HG02588 (cell line): ENCODE measurements at regions not wholly inside any gene's neighbourhood (a gene's known extent, or its start where the extent isn't known, plus 50 kb on each side); places are given as distances from the start of the nearest gene placed in this dataset.
A peak's percentile ranks its signal among the peaks of the same experiment; 100 is the strongest.
"Not testable (repeated sequence)": the region's sequence is repeated elsewhere in the genome, so short reads cannot be mapped to it uniquely, and the experiment has no call there.

ENCODE experiments used
- ATAC-seq: cut with Tn5 transposase; IDR thresholded peaks from one replicate; pipeline ENCODE4 v1.9.1; 2021; ENCODE audit warnings: mild to moderate bottlenecking, moderate library complexity; ENCODE audit not compliant: unreplicated experiment

DNA sequence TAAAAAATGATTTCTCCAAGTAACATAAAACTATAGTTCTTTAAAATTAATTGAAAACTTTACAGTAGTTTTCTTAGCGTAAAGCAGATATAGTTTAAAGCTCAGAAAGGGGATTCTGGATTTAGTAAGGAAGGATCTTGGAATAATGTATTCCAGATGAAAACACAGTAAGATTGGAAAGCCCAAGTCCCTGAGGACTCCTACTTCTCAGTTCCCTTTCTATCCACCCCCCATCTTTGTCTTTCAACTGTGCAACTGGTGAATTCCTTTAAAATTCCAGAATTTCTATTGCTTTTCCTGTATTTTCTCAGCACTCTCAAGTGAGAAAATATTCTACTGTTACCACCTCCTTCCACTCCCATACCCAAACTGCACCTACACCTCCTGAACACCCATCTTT lies 184.5 kb upstream of the FBN2 start:
- ATAC-seq, result no peak

DNA sequence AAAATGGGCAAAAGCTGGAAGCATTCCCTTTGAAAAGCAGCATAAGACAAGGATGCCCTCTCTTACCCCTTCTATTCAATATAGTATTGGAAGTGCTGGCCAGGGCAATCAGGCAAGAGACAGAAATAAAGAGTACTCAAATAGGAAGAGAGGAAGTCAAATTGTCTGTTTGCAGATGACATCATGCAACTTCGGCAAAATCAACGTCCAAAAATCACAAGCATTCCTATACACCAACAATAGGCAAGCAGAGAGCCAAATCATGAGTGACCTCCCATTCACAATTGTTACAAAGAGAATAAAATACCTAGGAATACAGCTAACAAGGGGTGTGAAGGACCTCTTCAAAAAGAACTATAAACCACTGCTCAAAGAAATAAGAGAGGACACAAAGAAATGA lies 192.0 kb upstream of the FBN2 start:
- ATAC-seq, result not testable (repeated sequence)

- not testable (repeated sequence) for ATAC-seq
These were observed 197.6 kb upstream of the FBN2 start for GRCh38 chr5:128735656-128736055.

GRCh38 chr5:128736553-128736952 lies 198.5 kb upstream of the FBN2 start:
- no peak for ATAC-seq

DNA sequence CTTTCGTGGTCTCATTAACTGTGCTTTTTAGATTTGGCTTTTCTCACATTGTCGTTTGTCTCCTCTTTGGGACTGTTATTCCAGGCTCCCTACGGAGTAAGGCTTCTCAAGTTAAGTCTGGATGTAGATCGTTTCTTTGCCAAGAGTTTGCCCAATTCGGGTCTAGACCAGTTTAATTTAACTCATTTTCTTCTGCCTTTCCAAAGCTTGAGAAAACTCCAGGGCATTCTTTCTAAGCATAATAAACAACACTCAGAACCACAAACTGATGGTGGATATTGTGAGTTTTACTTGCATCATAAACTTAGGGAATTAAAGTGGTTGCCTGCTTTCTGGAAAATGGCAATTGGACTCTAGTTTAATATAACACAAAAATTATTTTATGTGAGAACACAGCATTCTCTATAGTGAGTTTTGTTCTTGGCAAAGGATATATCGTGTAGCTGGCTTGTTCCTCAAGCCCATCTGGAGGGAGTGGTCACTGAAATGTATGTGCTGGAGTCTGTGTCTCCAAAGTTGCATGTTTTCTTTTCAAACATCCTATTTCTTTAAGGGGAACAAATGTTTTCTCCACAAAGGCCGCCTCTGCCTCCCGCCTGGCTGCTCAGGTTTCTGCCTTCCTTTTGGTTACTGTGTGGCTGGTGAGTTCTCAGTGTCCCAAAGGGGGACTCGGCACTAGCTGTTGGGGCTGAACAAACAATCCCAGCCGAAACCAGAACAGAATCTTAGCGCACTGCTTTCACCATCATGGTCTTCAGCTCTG lies 211.3 kb upstream of the FBN2 start:
- no peak for ATAC-seq

- ATAC-seq, result no peak
These were observed 212.1 kb upstream of the FBN2 start for GRCh38 chr5:128750155-128750554.

DNA sequence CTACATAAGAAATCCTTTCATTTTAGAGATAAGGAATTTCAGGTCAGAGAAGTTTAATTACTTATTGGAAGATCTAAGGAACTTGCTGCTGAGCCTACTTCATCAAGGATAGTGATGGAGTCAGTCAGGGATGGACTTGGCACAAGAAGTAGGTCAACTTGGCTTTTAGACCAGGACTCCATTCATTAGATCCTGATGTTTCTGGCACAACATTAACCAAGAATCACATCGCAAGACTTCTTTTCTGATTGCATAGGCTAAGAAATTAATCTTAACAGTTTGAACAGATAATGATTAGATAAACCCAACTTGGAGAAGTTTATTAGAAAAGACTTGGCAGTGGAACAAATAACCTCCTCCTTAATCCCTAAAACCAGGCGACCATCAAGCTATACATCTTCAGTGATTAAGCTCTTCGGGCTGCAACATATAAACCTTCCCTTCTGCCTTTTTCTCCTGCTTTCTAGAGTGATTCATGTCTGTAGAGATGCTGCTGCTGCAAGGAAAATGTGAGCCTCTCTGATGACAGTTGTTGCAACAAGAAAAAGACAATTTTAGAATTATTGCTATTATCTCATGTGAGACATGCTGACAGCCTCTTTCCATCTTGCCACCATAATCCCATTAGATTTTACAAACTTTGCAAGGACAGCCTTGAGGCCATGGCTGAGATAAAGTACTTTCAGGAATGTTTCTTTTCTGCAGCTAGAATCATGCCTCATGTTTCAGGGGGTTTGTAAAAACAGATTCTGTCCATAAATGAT lies 207.9 kb upstream of the SLC27A6 start:
- ATAC-seq, result no peak

GRCh38 chr5:128762661-128763306 lies 202.5 kb upstream of the SLC27A6 start:
- no peak for ATAC-seq

DNA sequence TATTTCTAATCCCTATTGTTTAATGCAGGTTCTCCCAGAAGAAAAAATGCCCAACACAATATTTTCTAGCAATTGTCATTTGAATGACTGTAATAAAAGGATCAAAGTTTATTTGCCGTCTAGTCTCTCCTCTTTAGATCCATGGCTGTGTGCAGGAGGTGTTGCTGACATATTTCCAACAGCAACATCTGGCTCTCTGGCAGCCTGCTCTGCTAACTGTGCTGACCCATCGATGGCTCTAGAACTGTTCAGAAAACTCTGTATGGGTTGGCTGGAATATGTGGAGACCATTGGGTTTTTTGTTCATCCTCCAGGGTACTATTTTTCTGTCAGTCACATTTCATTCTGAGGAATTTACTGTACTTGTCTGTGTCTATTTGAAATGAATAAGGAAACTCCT lies 202.0 kb upstream of the SLC27A6 start:
- no peak for ATAC-seq

- no peak for ATAC-seq
These were observed 200.5 kb upstream of the SLC27A6 start for GRCh38 chr5:128764601-128765310.

- ATAC-seq, result no peak
These were observed 199.7 kb upstream of the SLC27A6 start for GRCh38 chr5:128765448-128766061.

DNA sequence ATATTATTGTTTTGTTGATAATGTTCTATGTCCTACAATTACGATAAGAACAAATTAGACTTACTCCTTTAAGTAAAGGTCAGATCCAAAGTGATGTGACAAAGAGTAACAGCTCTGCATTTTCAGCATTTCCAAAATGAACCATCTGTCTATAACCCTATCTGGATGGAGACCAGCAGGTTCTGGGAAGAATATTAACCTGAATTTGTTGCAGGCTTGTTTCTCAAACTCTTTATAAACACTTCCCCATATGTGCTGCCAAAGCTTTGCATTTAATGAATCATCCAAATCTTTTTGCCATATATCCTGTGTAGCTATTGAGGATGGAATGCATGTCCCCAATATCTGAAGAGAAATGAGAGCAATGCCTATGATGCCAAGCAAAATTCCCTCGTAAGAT lies 198.9 kb upstream of the SLC27A6 start:
- no peak for ATAC-seq

GRCh38 chr5:128770907-128771306 lies 194.4 kb upstream of the SLC27A6 start:
- no peak for ATAC-seq

DNA sequence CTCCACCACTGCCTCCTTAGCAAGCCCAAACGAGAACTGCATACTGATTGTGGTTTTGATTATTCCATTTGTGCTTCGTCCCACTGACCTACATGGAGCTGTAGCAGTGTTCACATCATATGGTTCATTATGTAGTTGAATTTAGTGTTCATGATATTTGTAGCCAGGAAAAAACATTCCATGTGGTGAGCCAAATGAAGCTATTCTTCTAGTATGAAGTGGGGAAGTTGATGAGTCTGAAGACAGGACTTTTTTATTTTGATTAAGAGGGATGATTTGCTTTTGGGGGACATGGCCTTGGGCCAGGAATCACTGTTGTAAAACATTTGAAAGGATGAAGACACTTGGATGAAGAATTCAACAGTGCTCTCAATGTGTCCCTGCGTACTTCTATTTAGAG lies 192.9 kb upstream of the SLC27A6 start:
- no peak for ATAC-seq

DNA sequence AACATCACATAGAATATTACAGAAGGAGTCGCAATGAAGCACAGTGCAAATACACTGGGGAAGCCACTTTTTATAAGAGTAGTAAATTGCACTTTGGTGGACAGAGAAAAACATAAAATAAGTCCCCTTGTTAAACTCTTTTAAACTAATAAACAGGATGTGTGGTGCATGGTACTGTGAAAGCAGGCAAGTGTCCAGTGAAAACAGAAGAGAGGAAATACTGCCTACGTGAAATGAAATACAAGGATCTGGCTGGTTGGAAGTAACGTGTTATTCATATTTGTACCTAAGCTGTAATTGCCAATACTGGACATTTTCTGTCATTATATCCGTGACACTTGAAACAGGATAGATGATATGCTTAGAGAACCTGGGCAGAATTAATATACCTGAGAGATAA lies 191.9 kb upstream of the SLC27A6 start:
- no peak for ATAC-seq

- ATAC-seq, result peak; percentile 55
These were observed 190.7 kb upstream of the SLC27A6 start for GRCh38 chr5:128774605-128775004.

DNA sequence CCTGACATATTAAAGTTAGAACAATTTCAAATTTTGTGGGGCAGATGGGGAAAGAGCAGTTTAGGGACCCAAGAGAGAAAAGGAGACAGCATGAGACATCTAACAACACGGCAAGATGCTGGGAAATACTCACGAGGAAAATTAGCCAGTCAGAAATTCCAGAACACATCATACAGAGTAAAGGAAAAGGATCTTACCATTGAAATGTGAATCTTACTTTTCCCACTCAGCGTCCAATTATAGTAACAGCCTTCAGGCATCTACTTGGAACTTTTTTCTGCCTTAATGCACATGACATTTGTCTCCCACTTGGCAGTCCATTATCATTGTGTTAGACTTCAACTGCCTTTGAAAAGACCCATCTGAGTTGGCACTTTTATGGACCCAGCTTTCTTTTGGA lies 189.7 kb upstream of the SLC27A6 start:
- no peak for ATAC-seq

DNA sequence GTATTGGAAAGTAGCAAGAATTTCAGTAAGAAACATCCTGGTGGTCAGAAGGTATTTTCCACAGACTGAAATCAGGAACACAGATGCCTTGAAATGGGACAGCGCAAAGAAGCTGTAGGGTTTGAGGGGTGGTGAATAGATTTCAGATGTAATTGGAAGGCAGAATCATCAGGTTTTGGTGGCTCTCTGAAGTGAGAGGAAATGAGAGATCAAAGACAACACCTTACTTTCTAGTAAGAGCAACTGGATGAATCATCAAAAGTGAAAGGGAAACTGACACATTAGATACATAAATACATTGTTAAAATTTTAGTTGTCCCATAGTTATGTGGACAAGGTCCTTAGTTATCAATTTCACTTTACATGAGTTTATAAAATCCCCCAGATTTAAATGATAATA lies 188.2 kb upstream of the SLC27A6 start:
- peak; percentile 78 for ATAC-seq

DNA sequence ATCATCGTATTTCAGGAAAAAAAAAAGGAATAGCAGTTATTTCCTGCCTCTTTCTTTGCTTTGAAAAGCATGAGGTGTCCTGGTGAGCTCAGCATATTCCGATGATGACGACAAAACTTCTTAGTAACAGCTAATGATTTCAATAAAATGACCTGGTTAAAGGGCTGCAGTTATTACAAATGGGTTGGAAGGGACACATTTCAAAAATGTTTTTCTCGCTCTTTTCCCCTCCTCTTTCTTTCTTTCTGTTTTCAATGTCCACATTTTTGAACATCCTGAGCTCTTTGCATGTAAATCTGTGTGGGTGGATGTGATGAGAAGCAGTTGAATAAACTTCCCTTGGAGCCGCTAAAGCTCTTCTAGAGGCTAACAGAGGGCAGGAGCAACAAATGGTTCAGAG lies 186.8 kb upstream of the SLC27A6 start:
- no peak for ATAC-seq

- no peak for ATAC-seq
These were observed 182.8 kb upstream of the SLC27A6 start for GRCh38 chr5:128782446-128782845.

DNA sequence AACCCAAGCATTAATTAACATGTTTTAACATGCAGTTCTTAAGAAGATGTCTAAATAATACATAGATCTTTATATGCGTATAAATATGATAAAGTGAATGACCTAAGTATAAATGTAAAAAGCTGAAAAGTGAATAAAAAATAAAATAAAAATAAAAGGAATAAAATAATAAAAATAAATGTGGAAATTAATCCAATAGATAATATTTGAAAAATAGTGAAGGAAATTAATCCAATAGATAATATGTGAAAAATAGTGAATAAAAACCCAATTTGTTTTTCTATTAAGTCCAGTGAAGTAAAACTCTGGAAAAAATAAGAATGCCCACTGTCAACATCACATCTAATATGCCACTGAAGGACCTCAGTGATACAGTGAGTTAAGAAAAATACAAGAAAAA lies 180.6 kb upstream of the SLC27A6 start:
- no peak for ATAC-seq
